Testis (tissue), 2 donors: ENCODE measurements at regions not wholly inside any gene's neighbourhood (a gene's known extent, or its start where the extent isn't known, plus 50 kb on each side); places are given as distances from the start of the nearest gene placed in this dataset.

Experiments used
- POLR2A ChIP-seq: fragments of 450-650 bp; IDR thresholded peaks from one replicate; pipeline ENCODE4 v1.6.1; 2017; ENCODE audit warnings: antibody characterized with exemption, mild to moderate bottlenecking, moderate library complexity
- TF ChIP-seq, protein P1 (sequence below), 3 experiments: fragments of 450-650 bp in 2 of 3; fragments of 200-600 bp in 1 of 3; sonication (generic) in 1 of 3; IDR thresholded peaks; one replicate each; pipeline ENCODE4 v1.5.1; 2016 to 2019; ENCODE audit warnings: antibody characterized with exemption in 3 of 3, mild to moderate bottlenecking in 2 of 3, moderate library complexity in 1 of 3

DNA sequence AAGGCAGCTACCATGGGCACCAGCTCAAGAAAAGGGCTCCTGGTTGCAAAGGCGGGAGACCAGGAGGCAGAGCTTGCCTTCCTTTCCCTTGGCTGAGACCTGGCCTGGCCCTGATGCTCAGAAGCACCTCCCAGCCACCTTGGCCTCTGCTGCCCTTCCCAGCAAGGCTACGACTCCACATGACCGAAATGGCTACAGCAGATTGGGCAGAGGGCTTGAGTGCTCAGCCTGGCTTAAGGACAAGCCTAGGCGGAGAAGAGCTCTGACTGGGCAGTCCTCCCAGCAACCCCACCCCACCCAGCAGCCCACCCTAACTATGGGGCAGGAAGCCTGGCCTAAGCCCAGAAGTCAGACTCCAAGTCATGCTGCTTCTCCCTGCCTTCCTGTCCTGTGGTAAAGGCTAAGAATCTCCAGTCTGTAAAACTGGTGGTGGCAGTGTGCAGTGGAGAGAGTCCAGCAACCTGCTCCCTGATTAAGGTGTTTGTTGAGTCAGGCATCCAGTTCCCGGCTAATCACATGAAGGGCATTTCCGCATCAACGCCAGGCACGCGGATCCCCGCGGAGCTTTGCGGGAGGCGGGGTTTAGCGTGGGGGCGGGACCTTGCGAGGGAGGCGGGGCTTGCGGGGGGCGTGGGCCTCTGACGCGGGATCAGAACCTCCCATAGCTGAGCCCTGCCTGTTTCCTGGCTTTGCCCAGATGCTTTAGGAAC, 256.0 kb downstream of the BCL11A start:
- TF ChIP-seq, protein P1, sequence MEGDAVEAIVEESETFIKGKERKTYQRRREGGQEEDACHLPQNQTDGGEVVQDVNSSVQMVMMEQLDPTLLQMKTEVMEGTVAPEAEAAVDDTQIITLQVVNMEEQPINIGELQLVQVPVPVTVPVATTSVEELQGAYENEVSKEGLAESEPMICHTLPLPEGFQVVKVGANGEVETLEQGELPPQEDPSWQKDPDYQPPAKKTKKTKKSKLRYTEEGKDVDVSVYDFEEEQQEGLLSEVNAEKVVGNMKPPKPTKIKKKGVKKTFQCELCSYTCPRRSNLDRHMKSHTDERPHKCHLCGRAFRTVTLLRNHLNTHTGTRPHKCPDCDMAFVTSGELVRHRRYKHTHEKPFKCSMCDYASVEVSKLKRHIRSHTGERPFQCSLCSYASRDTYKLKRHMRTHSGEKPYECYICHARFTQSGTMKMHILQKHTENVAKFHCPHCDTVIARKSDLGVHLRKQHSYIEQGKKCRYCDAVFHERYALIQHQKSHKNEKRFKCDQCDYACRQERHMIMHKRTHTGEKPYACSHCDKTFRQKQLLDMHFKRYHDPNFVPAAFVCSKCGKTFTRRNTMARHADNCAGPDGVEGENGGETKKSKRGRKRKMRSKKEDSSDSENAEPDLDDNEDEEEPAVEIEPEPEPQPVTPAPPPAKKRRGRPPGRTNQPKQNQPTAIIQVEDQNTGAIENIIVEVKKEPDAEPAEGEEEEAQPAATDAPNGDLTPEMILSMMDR (IDR thresholded peaks at IDR 0.05) = no peak
- TF ChIP-seq POLR2A = no peak
